NCI-H2171 treated with DMSO at 0.1 percent for 48 hours (cell line): ENCODE measurements at regions not wholly inside any gene's neighbourhood (a gene's known extent, or its start where the extent isn't known, plus 50 kb on each side); places are given as distances from the start of the nearest gene placed in this dataset.

ENCODE experiments used
- DNase-seq: peaks from one replicate; lab custom pipeline; 2025; lab: John Stamatoyannopoulos, UW

DNA sequence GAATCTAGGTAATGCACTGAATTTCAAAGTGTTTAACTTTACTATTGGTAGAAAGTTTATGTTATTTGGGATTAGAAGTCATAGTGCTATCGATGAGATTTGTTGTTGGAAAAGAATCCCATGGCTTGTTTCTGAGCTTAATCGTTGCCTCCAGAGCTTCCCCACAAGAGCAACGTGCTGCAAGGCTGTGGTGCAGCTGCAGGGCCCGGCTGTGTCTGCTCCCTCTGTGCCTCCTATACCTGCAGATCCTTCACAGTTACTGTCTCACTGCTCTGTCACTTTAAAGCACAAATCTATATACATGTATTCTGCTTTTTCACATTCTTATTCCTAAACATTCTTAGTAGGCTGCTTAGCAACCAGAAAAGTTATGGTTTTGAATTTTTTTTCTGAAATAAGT lies 826.6 kb upstream of the COBL start:
- DNase-seq: no peak

DNA sequence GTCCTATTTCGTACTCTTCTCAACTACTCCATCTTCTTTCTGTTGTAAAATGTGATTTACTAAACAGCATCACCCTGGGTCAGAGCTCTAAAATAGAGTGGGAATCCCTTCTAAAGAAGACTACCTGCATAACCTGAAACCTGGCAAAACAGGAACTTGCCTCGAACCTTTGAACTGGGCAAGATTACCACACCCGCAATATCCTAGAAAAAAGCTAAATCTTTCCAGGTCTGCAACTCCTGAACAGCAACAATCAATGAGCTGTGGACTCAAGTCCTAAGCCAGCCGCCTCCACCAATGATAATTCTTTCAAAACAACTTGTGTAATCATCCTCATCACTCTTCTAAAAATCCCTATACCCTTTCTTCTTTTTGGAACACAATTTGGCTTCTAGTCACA lies 824.2 kb upstream of the COBL start:
- DNase-seq: no peak

- no peak for DNase-seq
Observed at GRCh38 chr7:52135403-52135802, 818.8 kb upstream of the COBL start.

DNA sequence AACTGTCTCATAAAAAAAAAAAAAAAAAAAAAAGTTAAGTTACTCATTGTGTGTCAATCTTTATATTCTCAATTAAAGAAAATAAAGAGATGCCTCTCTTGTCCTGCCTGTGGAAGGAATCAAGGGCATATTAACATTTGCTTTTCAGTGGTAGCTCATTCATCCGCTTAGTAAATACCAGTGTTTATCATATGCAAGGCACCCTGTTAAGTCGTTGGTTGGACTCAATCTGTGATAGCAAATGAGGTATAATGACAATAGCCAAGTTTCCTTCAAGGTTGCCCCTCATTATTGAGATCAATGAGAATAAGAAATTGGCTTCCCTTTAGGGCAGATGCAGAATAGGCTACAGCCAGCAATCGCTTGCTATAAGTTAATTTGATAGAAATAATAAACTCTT lies 812.7 kb upstream of the COBL start:
- no peak for DNase-seq

GRCh38 chr7:52120912-52121311 lies 804.3 kb upstream of the COBL start:
- no peak for DNase-seq

- no peak for DNase-seq
Observed at GRCh38 chr7:52119537-52119936, 802.9 kb upstream of the COBL start.

- no peak for DNase-seq
Observed at GRCh38 chr7:52114509-52114908, 797.9 kb upstream of the COBL start.

DNA sequence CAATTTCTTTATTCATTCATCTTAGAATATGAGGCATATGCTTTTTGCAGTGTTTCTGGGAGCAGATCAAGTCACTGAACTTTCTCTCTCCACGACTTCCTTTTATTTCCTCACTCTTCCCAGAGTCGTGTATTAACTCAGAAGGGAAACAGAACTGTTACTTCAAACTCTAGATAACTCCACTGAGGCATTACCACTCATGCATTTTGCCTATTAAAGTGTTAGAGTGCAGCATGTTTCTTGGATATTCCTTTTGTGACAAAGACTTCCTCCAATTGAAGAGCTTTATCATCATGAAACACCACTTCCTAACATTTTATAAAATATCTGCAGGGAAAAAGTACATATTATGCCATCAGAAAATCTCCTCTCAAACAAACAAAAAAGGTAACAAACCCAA lies 797.4 kb upstream of the COBL start:
- DNase-seq: no peak

DNA sequence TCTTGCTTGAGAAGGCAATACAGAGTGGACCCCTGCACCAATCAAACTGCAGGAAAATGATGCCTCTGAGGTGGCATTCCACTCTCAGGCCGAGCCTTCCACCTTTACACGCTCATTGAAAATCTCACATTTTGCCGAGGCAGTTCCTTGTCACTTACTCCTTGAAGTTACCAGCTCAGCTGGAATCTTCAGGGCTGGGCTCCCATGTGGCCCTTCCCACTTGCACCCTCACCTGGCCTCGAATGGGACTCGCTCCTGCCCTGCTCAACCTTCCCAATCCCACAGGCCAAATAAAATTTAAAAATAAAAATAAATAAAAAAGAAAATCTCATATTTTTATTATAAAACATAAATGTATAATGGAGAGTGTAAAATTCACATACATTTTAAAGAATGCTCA lies 790.7 kb upstream of the COBL start:
- DNase-seq: no peak

DNA sequence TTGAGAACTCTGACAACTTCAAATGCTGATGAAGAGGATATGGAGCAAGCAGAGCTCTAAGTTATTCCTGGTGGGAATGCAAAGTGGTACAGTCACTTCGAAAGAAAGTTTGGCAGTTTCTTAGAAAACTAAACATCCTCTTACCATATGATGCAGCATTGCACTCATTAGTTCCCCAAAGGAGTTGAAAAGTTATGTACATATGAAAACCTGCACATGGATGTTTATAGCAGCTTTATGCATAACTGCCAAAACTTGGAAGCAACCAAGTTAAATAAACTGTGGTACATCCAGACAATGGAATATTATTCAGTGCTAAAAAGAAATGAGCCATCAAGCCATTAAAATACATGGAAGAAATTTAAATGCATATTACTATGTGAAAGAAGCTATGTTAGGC lies 779.3 kb upstream of the COBL start:
- DNase-seq: no peak

DNA sequence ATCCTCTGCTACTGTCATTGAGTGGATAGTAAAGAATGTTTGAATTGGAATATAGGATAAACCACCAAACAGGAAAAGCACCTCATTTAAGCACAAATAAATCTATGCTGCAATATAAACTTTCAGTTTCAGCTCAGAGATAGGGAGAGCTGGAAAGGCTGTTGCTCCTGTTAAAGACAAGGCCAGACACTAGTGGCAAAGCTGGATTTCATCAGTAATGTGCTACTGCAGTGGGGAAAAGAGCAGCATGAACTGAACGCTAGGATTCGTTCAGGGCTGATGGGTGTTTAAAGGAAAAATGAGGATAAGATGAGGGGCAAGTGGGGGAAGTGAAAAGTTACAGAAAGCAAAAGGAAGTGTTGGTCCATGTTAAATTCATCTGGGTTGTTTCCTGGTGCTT lies 775.4 kb upstream of the COBL start:
- no peak for DNase-seq

DNA sequence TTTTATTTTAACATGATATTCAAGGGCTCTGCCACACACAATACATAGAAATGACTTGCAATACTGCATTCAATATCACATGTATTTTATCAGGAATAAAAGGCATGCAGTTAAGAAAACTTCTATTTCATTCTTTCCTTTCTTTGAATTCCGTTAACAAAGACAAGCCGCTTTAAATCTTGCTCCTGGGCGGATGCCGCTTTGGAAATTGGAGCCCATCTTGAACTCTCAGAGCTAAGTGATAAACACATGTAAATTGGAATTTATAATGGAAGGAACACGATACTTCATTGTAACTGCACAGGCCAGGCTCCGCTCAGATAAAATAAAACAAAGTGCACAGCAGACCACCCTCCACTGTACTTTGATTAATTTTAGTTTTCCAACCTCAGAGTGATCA lies 774.5 kb upstream of the COBL start:
- no peak for DNase-seq

DNA sequence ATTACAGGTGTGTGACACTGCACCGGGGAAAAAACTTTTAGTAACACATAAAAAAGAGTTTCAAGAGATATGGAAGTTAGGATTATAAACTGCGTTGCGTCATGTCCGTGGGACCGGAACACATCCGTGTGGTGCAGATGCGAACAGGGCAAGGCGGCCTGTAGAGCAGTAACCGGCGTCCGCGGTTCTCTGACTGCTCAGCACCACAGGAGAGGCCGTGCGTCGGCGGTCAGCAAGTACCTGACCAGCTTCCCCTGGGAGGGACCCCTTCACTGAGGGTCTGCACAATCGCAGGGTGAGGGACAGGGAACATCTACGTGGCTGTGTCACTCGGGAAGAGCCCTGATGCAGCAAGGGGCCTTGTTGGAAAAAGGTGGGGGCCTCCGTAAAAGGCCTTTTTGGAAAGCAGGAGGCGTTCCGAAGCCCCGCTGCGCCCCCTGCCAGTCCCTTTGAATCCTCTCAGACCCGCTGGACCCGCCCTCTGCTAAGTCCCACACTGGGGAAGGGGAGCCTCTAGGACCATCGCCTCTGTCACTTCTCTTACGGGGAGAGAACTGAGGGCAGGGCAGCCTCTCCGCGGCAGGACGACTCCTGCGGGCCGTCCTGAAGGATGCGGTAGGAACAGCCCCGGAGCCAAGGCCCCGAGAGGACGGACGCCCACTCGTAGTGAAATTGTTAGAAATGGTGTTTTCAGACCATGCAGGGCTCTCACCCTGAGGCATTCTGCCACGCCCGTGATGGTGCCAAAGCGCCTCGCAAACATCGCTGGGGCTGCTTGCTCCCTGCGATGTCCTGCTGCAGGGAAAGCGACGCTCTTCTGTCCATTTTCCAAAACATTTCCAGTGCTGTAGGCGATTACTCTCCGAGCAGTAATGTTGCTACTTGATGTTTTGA lies 771.6 kb upstream of the COBL start:
- no peak for DNase-seq

- DNase-seq: no peak
Observed at GRCh38 chr7:52085610-52086009, 769.0 kb upstream of the COBL start.

DNA sequence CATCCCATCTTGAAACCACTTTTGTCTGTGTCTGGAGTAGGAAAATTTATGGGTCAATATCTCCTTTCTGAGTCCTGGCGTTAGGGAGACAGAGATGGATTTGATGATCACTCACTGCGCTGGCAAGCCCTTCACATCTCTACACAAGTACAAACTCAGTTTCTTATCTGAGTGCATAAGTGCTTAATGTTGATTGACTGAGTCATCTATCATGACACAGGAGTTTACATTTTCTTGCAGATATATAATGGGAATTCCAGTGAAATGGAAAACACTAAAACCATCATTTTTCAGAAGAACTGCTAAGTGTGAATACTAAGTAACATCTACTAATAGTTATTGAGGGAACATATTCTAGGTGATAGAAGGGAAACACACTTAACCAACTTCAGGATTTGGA lies 763.9 kb upstream of the COBL start:
- DNase-seq: no peak

GRCh38 chr7:52079726-52080125 lies 763.1 kb upstream of the COBL start:
- DNase-seq: no peak

GRCh38 chr7:52077571-52077970 lies 761.0 kb upstream of the COBL start:
- DNase-seq: no peak

GRCh38 chr7:52074912-52075311 lies 758.3 kb upstream of the COBL start:
- no peak for DNase-seq

GRCh38 chr7:52074071-52074470 lies 757.5 kb upstream of the COBL start:
- DNase-seq: no peak

- DNase-seq: no peak
Observed at GRCh38 chr7:52071744-52072143, 755.1 kb upstream of the COBL start.

DNA sequence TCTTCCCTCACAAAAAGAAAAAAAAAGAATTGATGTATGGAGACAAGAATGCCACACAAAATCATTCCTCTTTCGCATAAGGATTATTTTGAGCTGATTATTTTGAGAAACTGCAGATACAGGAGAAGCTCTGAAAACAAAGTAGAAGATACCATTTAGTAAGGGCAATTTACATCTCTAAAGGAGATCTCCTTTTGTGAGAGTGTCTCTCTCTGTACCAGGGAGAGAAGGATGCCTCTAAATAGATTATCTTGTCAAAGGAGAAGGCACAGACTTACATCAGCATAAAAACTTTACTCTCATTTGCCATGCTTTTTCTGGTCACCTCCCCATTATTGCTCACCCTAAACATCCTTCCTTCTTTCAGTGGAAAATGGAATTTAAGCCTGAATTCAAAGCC lies 747.9 kb upstream of the COBL start:
- DNase-seq: no peak

- DNase-seq: no peak
Observed at GRCh38 chr7:52061666-52062065, 745.1 kb upstream of the COBL start.

GRCh38 chr7:52053525-52053924 lies 736.9 kb upstream of the COBL start:
- DNase-seq: no peak

DNA sequence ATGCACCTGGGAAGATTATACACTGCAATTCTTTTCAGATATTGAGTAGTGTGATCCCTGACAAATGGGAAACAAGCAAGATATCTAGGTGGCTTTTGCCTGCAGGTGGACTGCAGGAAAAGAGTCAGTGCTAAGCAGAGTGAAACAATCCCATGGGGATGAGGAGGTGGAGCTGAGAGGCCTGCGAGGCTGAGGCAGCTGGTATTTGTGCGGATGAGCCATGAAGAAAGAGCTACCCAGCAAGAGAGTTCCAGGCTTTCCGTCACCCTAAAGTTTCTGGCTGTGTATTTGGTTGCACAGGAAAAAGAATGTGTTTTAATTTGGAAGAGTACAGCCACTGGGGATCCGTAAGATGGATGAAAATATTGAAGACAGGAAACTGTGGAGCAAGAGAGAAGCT lies 714.1 kb upstream of the COBL start:
- DNase-seq: no peak
